ENCODE measurements at regions not wholly inside any gene's neighbourhood (a gene's known extent, or its start where the extent isn't known, plus 50 kb on each side); places are given as distances from the start of the nearest gene placed in this dataset.

DNA sequence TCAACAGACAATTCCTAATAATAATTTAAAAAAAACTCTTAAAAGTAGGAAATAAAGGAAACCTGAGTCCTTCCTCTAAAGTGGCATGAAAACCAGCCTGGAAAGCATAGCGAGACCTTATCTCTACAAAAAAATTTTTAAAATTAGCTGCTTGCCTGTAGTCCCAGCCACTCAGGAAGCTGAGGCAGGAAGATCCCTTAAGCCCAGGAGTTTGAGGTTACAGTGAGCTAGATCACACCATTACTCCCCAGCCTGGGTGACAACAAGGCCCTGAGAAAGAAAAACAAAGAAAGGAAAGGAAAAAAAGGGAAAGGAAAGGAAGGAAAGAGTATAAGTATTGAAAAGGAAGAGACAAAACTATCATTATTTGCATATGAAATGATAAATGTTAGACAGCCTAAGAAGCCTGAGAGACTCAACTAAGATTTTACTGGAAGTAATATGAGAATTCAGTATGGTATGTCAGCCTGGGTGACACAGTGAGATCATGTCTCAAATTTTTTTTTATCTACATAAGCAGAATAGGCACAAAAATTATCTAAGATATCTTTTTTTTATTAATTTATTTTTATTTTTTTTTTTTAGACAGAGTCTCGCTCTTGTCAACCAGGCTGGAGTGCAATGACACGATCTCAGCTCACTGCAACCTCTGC is 113.0 kb downstream of the GOSR1 start:
- Mint-ChIP-seq H3K4me3 (no peak overlapping the region), H3K27me3 (ENCODE audit: low read depth) (no peaks in the 10 kb centered on the region), H3K36me3 (ENCODE audit: low read depth) (no peaks in the 10 kb centered on the region), H3K4me1 (no peaks in the 10 kb centered on the region), H3K27ac (ENCODE audit: unreplicated experiment) (no peak overlapping the region), H3K9me3 (no peaks in the 10 kb centered on the region)
- TF ChIP-seq, protein P1, sequence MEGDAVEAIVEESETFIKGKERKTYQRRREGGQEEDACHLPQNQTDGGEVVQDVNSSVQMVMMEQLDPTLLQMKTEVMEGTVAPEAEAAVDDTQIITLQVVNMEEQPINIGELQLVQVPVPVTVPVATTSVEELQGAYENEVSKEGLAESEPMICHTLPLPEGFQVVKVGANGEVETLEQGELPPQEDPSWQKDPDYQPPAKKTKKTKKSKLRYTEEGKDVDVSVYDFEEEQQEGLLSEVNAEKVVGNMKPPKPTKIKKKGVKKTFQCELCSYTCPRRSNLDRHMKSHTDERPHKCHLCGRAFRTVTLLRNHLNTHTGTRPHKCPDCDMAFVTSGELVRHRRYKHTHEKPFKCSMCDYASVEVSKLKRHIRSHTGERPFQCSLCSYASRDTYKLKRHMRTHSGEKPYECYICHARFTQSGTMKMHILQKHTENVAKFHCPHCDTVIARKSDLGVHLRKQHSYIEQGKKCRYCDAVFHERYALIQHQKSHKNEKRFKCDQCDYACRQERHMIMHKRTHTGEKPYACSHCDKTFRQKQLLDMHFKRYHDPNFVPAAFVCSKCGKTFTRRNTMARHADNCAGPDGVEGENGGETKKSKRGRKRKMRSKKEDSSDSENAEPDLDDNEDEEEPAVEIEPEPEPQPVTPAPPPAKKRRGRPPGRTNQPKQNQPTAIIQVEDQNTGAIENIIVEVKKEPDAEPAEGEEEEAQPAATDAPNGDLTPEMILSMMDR (conservative IDR thresholded peaks at IDR 0.05): no peak
- DNase-seq (ENCODE audit: low read depth, low spot score): no peak

DNA sequence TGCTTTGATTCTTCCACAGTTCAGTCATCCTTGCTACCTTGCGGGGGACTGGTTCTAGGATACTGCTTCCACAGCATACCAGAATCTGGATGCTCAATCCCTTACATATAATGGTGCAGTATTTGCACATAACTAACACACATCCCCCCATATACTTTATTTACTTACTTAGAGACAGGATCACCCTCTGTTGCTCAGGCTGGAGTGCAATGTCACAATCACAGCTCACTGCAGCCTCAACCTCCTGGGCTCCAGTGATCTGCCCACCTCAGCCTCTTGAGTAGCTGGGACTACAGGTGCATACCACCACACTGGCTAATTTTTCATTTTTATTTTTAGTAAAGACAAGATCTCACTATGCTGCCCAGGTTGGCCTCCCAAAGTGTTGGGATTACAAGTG is 112.2 kb downstream of the GOSR1 start:
- no peak overlapping the region for H3K4me3 Mint-ChIP-seq
- TF ChIP-seq, protein P1 (conservative IDR thresholded peaks at IDR 0.05): no peak

DNA sequence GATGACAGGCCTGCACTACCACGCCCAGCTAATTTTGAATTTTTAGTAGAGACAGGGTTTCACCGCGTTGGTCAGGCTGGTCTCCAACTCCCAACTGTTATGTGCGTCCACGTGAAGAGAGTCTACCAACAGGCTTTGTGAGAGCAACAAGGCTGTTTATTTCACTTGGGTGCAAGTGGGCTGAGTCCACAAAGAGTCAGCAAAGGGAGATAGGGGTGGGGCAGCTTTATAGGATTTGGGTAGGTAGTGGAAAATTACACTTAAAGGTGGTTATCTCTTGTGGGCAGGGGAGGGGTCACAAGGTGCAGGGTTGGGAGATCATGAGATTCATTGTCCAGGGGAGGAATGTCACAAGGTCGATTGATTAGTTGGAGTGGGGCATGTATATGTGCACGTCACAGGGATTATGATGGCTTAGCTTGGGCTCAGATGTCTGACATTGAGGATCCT is 111.6 kb downstream of the GOSR1 start:
- Mint-ChIP-seq H3K4me1 (no peaks in the 10 kb centered on the region), H3K9me3 (no peaks in the 10 kb centered on the region), H3K4me3 (no peak overlapping the region), H3K27me3 (ENCODE audit: low read depth) (no peaks in the 10 kb centered on the region), H3K36me3 (ENCODE audit: low read depth) (no peaks in the 10 kb centered on the region), H3K27ac (ENCODE audit: unreplicated experiment) (no peak overlapping the region)
- TF ChIP-seq, protein P1 (conservative IDR thresholded peaks at IDR 0.05): no peak
- DNase-seq (ENCODE audit: low read depth, low spot score): no peak

More for the DNA sequence above, 112.2 kb downstream of the GOSR1 start:
- H3K27ac Mint-ChIP-seq (ENCODE audit: unreplicated experiment): no peak overlapping the region
- no peaks in the 10 kb centered on the region for H3K4me1 Mint-ChIP-seq
- no peaks in the 10 kb centered on the region for H3K27me3 Mint-ChIP-seq (ENCODE audit: low read depth)
- no peak for DNase-seq (ENCODE audit: low read depth, low spot score)
- H3K9me3 Mint-ChIP-seq: no peaks in the 10 kb centered on the region
- H3K36me3 Mint-ChIP-seq (ENCODE audit: low read depth): no peaks in the 10 kb centered on the region

DNA sequence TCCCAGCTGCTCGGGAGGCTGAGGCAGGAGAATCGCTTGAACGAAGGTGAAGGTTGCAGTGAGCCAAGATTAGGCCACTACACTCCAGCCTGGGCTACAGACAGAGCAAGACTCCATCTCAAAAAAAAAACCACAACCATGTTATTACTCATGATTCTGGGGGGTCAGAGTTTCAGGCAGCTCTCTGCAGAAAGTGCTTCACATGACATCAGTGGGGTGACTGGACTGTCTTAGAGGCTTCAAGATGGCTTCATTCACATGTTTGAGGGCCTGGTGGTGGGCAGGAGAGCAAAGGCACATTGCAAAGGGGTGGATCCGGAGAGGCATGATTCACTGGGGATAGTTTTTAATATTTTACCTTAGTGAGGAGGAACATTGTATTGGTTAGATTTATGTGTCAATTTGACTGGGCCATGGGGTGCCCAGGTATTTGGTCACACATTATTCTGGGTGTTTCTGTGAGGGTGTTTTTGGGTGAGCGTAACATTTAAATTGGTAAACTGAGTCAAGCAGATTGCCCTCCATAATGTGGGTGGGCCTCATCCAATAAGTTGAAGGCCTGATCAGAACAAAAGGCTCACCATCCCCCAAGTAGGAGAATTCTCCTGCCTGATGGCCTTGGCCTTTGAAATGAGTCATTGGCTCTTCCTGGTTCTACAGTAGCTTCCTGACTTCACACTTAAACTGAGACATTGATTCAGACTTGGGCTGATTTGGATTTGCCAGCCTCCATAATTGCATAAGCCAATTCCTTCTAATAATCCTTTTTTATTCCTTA is 109.8 kb downstream of the GOSR1 start:
- no peaks in the 10 kb centered on the region for H3K9me3 Mint-ChIP-seq

DNA sequence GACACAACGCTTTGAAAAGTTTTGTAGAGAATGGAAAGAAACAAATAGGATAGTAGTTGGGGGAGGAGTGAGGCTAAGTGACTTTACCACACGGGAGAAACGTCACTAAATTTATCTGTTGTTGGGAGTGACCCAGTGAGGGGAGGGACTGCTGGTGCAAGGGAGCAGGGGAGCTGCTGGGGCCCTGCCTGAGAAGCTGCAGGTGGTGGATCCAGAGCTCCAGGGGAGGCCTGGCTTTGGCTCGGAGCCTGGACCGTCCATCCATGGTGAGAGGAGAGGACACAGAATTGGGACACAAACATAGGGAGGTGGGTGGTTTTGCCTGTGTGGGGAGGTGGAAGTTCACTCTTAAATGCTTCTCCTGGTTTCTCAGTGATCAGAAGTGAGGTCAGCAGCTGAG is 107.6 kb downstream of the GOSR1 start:
- no peak overlapping the region for H3K4me3 Mint-ChIP-seq
- TF ChIP-seq, protein P1 (conservative IDR thresholded peaks at IDR 0.05): no peak
- H3K27ac Mint-ChIP-seq (ENCODE audit: unreplicated experiment): peak overlapping the region; percentile 39
- H3K27me3 Mint-ChIP-seq (ENCODE audit: low read depth): no peaks in the 10 kb centered on the region
- H3K4me1 Mint-ChIP-seq: no peaks in the 10 kb centered on the region
- no peak for DNase-seq (ENCODE audit: low read depth, low spot score)
- no peaks in the 10 kb centered on the region for H3K36me3 Mint-ChIP-seq (ENCODE audit: low read depth)
- H3K9me3 Mint-ChIP-seq: no peaks in the 10 kb centered on the region

More for the DNA sequence above, 109.8 kb downstream of the GOSR1 start:
- Mint-ChIP-seq H3K4me3 (no peak overlapping the region), H3K36me3 (ENCODE audit: low read depth) (no peaks in the 10 kb centered on the region), H3K27me3 (ENCODE audit: low read depth) (no peaks in the 10 kb centered on the region), H3K4me1 (no peaks in the 10 kb centered on the region), H3K27ac (ENCODE audit: unreplicated experiment) (peak overlapping the region; percentile 75)
- TF ChIP-seq, protein P1 (conservative IDR thresholded peaks at IDR 0.05): no peak
- DNase-seq (ENCODE audit: low read depth, low spot score): no peak

All from neural crest cell (in vitro differentiated cells).